A549 (cell line): ENCODE measurements at regions not wholly inside any gene's neighbourhood (a gene's known extent, or its start where the extent isn't known, plus 50 kb on each side); places are given as distances from the start of the nearest gene placed in this dataset.

Experiments
- ATAC-seq, 2 experiments: fragments of 200-7000 bp in 1 of 2; fragments of >200 bp in 1 of 2; cut with Nextera tagmentation in 1 of 2; cut with Tn5 transposase in 1 of 2; 3 replicates each; pipeline versions ENCODE4 v1.8.0 to v1.9.1; 2018 to 2020; ENCODE audit warnings: mild to moderate bottlenecking in 1 of 2, moderate library complexity in 1 of 2
- CTCF ChIA-PET: fragments of 300-600 bp; sonication (Branson Sonifier 250); formaldehyde crosslinking; extraction: SDS; loops from one replicate; lab custom pipeline; 2021; ENCODE audit warnings: antibody characterized with exemption, inconsistent platforms; lab: Yijun Ruan, JAX
- POLR2A ChIA-PET: fragments of 350-600 bp; formaldehyde crosslinking; extraction: SDS; loops from one replicate; lab custom pipeline; 2021; ENCODE audit warnings: antibody characterized with exemption, inconsistent platforms; lab: Yijun Ruan, JAX
- DNase-seq, 2 experiments: peaks; one replicate each; pipeline versions ENCODE4 v3.0.0 to v3.0.0-alpha.2; 2011 to 2016; ENCODE audit warnings: low read depth in 1 of 2, low spot score in 1 of 2
- FAIRE-seq: peaks from 2 replicates; lab custom pipeline; 2011; peaks lifted over from hg19 to GRCh38; lab: Jason Lieb, UNC
- H3K27ac ChIP-seq, 2 experiments: fragments of >200 bp; sonication (Bioruptor Twin); formaldehyde crosslinking; 3 replicates each; pipeline ENCODE4 v1.5.1; 2016 to 2017
- H3K4me1 ChIP-seq: fragments of >200 bp; sonication (Bioruptor Twin); formaldehyde crosslinking; 3 replicates; pipeline ENCODE4 v1.6.1; 2016
- H3K4me2 ChIP-seq: fragments of >200 bp; sonication (Bioruptor Twin); formaldehyde crosslinking; 3 replicates; pipeline ENCODE4 v1.6.1; 2016
- H3K4me3 ChIP-seq: fragments of >200 bp; sonication (Bioruptor Twin); formaldehyde crosslinking; 3 replicates; pipeline ENCODE4 v1.5.1; 2016
- H3K9me3 ChIP-seq: fragments of >200 bp; sonication (Bioruptor Twin); formaldehyde crosslinking; 3 replicates; pipeline ENCODE4 v1.6.1; 2016
- CBX8 ChIP-seq: fragments of 200-600 bp; sonication (generic); IDR thresholded peaks from 2 replicates; pipeline ENCODE4 v1.6.1; 2016
- CHD2 ChIP-seq: fragments of 150-350 bp; IDR thresholded peaks from 2 replicates; pipeline ENCODE4 v1.6.1; 2014; ENCODE audit warnings: low read length; ENCODE audit not compliant: partially characterized antibody
- EHF ChIP-seq: fragments of 250-450 bp; sonication (Bioruptor Pico); IDR thresholded peaks from 2 replicates; pipeline ENCODE4 v1.5.0; 2020; ENCODE audit warnings: mild to moderate bottlenecking
- EP300 ChIP-seq, 2 experiments: fragments of >200 bp; sonication (Bioruptor Twin); formaldehyde crosslinking; IDR thresholded peaks; 2 replicates in 1 of 2; 3 replicates in 1 of 2; pipeline ENCODE4 v1.6.1; 2016 to 2017
- ESRRA ChIP-seq: fragments of 150-350 bp; IDR thresholded peaks from 2 replicates; pipeline ENCODE4 v1.6.1; 2014; ENCODE audit warnings: mild to moderate bottlenecking, low read length, borderline replicate concordance
- FOSB ChIP-seq: fragments of 250-450 bp; sonication (Bioruptor Pico); IDR thresholded peaks from 2 replicates; pipeline ENCODE4 v1.5.0; 2020; ENCODE audit warnings: mild to moderate bottlenecking, moderate library complexity
- FOSL2 ChIP-seq, 2 experiments: fragments of 450-650 bp in 1 of 2; fragments of >200 bp in 1 of 2; sonication (Bioruptor Twin) in 1 of 2; formaldehyde crosslinking; IDR thresholded peaks; 2 replicates each; pipeline versions ENCODE4 v1.5.0 to v1.6.1; 2016 to 2020; ENCODE audit warnings: mild to moderate bottlenecking in 1 of 2, moderate library complexity in 1 of 2
- FOXS1 ChIP-seq: fragments of 250-450 bp; sonication (Bioruptor Pico); IDR thresholded peaks from 2 replicates; pipeline ENCODE4 v1.5.0; 2020; ENCODE audit warnings: mild to moderate bottlenecking, moderate library complexity
- HES2 ChIP-seq: fragments of >200 bp; sonication (Bioruptor Twin); formaldehyde crosslinking; IDR thresholded peaks from 2 replicates; pipeline ENCODE4 v1.6.1; 2016
- HEYL ChIP-seq: fragments of 250-450 bp; sonication (Bioruptor Pico); IDR thresholded peaks from 2 replicates; pipeline ENCODE4 v1.8.0; 2021; ENCODE audit warnings: mild to moderate bottlenecking, moderate library complexity
- HOXA7 ChIP-seq: fragments of 250-450 bp; sonication (Bioruptor Pico); IDR thresholded peaks from 2 replicates; pipeline ENCODE4 v1.5.0; 2020; ENCODE audit warnings: mild to moderate bottlenecking, moderate library complexity
- HOXB13 ChIP-seq: fragments of 250-450 bp; sonication (Bioruptor Pico); IDR thresholded peaks from 2 replicates; pipeline ENCODE4 v1.5.0; 2020; ENCODE audit warnings: low read depth, mild to moderate bottlenecking, moderate library complexity
- JUN ChIP-seq, 2 experiments: fragments of >200 bp; sonication (Bioruptor Twin); formaldehyde crosslinking; IDR thresholded peaks; 2 replicates in 1 of 2; 3 replicates in 1 of 2; pipeline ENCODE4 v1.6.1; 2016 to 2017
- JUNB ChIP-seq: fragments of >200 bp; sonication (Bioruptor Twin); formaldehyde crosslinking; IDR thresholded peaks from 2 replicates; pipeline ENCODE4 v1.6.1; 2016
- MAZ ChIP-seq: fragments of 150-350 bp; IDR thresholded peaks from 2 replicates; pipeline ENCODE4 v1.6.1; 2014; ENCODE audit warnings: antibody characterized with exemption, low read depth, low read length, borderline replicate concordance
- MYC ChIP-seq: IDR thresholded peaks from 2 replicates; pipeline ENCODE4 v1.6.1; 2012; ENCODE audit warnings: mild to moderate bottlenecking, inconsistent platforms, low read length, improper control_type of control experiment, borderline replicate concordance
- POLR2A ChIP-seq: IDR thresholded peaks from 2 replicates; pipeline ENCODE4 v1.6.1; 2012; ENCODE audit warnings: mild to moderate bottlenecking, low read length
- POLR2AphosphoS2 ChIP-seq: conservative IDR thresholded peaks from 2 replicates; pipeline ENCODE4 v1.6.1; 2012; ENCODE audit warnings: low read length, improper control_type of control experiment, inconsistent platforms
- RCOR1 ChIP-seq: fragments of 150-350 bp; IDR thresholded peaks from 2 replicates; pipeline ENCODE4 v1.6.1; 2014; ENCODE audit warnings: antibody characterized with exemption, low read length, low read depth
- REST ChIP-seq: fragments of 200-600 bp; sonication (generic); IDR thresholded peaks from 2 replicates; pipeline ENCODE4 v1.6.1; 2016; ENCODE audit warnings: antibody characterized with exemption, mild to moderate bottlenecking, moderate library complexity
- RFX5 ChIP-seq: fragments of 450-650 bp; IDR thresholded peaks from 2 replicates; pipeline ENCODE4 v1.7.1; 2014; ENCODE audit warnings: antibody characterized with exemption, mild to moderate bottlenecking, moderate library complexity
- SREBF2 ChIP-seq: fragments of 450-650 bp; IDR thresholded peaks from 2 replicates; pipeline ENCODE4 v1.6.1; 2014; ENCODE audit warnings: mild to moderate bottlenecking, moderate library complexity
- TP53 ChIP-seq: fragments of 250-450 bp; sonication (Bioruptor Pico); IDR thresholded peaks from 2 replicates; pipeline ENCODE4 v1.5.0; 2021; ENCODE audit warnings: mild to moderate bottlenecking, moderate library complexity
- ZC3H11A ChIP-seq: fragments of 450-650 bp; IDR thresholded peaks from 2 replicates; pipeline ENCODE4 v1.6.1; 2014; ENCODE audit warnings: antibody characterized with exemption, mild to moderate bottlenecking
- WGBS: methylation state at CpG from one replicate; pipeline ENCODE4 v1.1.6; 2017; ENCODE audit errors: missing lambda C conversion rate; 5-methylcytosine and 5-hydroxymethylcytosine counted together
- TF ChIP-seq, protein P1 (sequence below): fragments of >200 bp; sonication (Bioruptor Twin); formaldehyde crosslinking; IDR thresholded peaks from 3 replicates; pipeline ENCODE4 v1.5.1; 2016
- TF ChIP-seq, protein P2 (sequence below): fragments of 450-650 bp; IDR thresholded peaks from 2 replicates; pipeline ENCODE4 v1.6.1; 2014; ENCODE audit warnings: antibody characterized with exemption
- TF ChIP-seq, protein P3 (sequence below): IDR thresholded peaks from 2 replicates; pipeline ENCODE4 v1.6.1; 2012; ENCODE audit warnings: low read depth, borderline replicate concordance

GRCh38 chr21:16345757-16346156, 616.0 kb downstream of the USP25 start (continued):
- TF ChIP-seq REST: no peak
- no peak for TF ChIP-seq CBX8
- TF ChIP-seq HES2: no peak
- TF ChIP-seq FOXS1 (CRISPR knock-in tag): no peak

GRCh38 chr21:16347223-16347622, 617.4 kb downstream of the USP25 start:
- Histone ChIP-seq H3K4me3 (no peak overlapping the region), H3K9me3 (no peaks in the 10 kb centered on the region), H3K27ac (no peak overlapping the region), H3K4me2 (no peak overlapping the region), H3K4me1 (no peaks in the 10 kb centered on the region)
- ATAC-seq (no peak), DNase-seq (no peak), FAIRE-seq (no peak)
- ChIA-PET POLR2A (no interaction called here), CTCF (no interaction called here)
- no peak for TF ChIP-seq RCOR1
- no peak for TF ChIP-seq FOSL2 (IDR thresholded peaks at IDR 0.05)
- TF ChIP-seq FOSL2 (CRISPR knock-in tag; IDR thresholded peaks at IDR 0.05): no peak
- no peak for TF ChIP-seq EHF (CRISPR knock-in tag)
- no peak for TF ChIP-seq JUNB
- TF ChIP-seq ZC3H11A: no peak

DNA sequence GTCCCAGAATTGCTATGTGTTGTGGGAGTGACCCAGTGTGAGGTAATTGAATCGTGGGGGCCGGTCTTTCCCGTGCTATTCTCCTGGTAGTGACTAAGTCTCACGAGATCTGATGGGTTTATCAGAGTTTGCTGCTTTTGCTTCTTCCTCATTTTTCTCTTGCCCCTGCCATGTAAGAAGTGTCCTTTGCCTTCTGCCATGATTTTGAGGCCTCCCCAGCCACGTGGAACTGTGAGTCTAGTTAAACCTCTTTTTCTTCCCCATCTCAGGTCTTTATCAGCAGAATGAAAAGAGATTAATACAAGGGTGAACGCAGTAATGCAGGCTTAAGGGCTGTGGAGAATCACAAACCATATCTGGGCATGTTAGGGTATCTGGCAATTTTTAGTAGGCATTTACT, 624.0 kb downstream of the USP25 start:
- FAIRE-seq (no peak), DNase-seq (no peak), ATAC-seq (no peak)
- Histone ChIP-seq H3K4me1 (no peaks in the 10 kb centered on the region), H3K9me3 (no peaks in the 10 kb centered on the region), H3K27ac (no peak overlapping the region), H3K4me3 (no peak overlapping the region), H3K4me2 (no peak overlapping the region)
- TF ChIP-seq ESRRA (no peak), MAZ (no peak), FOSB (no peak), TP53 (no peak), FOSL2 (IDR thresholded peaks at IDR 0.05) (no peak), FOSL2 (CRISPR knock-in tag; IDR thresholded peaks at IDR 0.05) (no peak), JUN (IDR thresholded peaks at IDR 0.05) (no peak), EP300 (IDR thresholded peaks at IDR 0.05) (no peak), CHD2 (no peak), MYC (no peak), RFX5 (no peak), POLR2A (no peak), HOXB13 (CRISPR knock-in tag) (no peak), HES2 (no peak), POLR2AphosphoS2 (no peak), HEYL (no peak), SREBF2 (no peak), HOXA7 (no peak)
- TF ChIP-seq, protein P1, sequence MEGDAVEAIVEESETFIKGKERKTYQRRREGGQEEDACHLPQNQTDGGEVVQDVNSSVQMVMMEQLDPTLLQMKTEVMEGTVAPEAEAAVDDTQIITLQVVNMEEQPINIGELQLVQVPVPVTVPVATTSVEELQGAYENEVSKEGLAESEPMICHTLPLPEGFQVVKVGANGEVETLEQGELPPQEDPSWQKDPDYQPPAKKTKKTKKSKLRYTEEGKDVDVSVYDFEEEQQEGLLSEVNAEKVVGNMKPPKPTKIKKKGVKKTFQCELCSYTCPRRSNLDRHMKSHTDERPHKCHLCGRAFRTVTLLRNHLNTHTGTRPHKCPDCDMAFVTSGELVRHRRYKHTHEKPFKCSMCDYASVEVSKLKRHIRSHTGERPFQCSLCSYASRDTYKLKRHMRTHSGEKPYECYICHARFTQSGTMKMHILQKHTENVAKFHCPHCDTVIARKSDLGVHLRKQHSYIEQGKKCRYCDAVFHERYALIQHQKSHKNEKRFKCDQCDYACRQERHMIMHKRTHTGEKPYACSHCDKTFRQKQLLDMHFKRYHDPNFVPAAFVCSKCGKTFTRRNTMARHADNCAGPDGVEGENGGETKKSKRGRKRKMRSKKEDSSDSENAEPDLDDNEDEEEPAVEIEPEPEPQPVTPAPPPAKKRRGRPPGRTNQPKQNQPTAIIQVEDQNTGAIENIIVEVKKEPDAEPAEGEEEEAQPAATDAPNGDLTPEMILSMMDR: no peak
- TF ChIP-seq, protein P2, sequence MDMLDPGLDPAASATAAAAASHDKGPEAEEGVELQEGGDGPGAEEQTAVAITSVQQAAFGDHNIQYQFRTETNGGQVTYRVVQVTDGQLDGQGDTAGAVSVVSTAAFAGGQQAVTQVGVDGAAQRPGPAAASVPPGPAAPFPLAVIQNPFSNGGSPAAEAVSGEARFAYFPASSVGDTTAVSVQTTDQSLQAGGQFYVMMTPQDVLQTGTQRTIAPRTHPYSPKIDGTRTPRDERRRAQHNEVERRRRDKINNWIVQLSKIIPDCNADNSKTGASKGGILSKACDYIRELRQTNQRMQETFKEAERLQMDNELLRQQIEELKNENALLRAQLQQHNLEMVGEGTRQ: no peak
- TF ChIP-seq, protein P3, sequence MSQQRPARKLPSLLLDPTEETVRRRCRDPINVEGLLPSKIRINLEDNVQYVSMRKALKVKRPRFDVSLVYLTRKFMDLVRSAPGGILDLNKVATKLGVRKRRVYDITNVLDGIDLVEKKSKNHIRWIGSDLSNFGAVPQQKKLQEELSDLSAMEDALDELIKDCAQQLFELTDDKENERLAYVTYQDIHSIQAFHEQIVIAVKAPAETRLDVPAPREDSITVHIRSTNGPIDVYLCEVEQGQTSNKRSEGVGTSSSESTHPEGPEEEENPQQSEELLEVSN: no peak
- CTCF ChIA-PET: no interaction called here
- WGBS: 80% methylated on average over 6 of the region's 6 CpGs
- POLR2A ChIA-PET: no interaction called here
